ENCODE measurements at regions not wholly inside any gene's neighbourhood (a gene's known extent, or its start where the extent isn't known, plus 50 kb on each side); places are given as distances from the start of the nearest gene placed in this dataset.
"Not testable (repeated sequence)": the region's sequence is repeated elsewhere in the genome, so short reads cannot be mapped to it uniquely, and the experiment has no call there.

DNA sequence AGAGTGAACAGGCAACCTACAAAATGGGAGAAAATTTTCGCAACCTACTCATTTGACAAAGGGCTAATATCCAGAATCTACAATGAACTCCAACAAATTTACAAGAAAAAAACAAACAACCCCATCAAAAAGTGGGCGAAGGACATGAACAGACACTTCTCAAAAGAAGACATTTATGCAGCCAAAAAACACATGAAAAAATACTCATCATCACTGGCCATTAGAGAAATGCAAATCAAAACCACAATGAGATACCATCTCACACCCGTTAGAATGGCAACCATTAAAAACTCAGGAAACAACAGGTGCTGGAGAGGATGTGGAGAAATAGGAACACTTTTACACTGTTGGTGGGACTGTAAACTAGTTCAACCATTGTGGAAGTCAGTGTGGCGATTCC is 117.0 kb upstream of the CTAGE1 start:
- TF ChIP-seq POLR2AphosphoS5, POLR2A (IDR thresholded peaks at IDR 0.05): not testable (repeated sequence)
- TF ChIP-seq, protein P1, sequence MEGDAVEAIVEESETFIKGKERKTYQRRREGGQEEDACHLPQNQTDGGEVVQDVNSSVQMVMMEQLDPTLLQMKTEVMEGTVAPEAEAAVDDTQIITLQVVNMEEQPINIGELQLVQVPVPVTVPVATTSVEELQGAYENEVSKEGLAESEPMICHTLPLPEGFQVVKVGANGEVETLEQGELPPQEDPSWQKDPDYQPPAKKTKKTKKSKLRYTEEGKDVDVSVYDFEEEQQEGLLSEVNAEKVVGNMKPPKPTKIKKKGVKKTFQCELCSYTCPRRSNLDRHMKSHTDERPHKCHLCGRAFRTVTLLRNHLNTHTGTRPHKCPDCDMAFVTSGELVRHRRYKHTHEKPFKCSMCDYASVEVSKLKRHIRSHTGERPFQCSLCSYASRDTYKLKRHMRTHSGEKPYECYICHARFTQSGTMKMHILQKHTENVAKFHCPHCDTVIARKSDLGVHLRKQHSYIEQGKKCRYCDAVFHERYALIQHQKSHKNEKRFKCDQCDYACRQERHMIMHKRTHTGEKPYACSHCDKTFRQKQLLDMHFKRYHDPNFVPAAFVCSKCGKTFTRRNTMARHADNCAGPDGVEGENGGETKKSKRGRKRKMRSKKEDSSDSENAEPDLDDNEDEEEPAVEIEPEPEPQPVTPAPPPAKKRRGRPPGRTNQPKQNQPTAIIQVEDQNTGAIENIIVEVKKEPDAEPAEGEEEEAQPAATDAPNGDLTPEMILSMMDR (IDR thresholded peaks at IDR 0.05), result not testable (repeated sequence)

Measured in prostate gland (tissue), 2 donors.